ENCODE measurements at regions not wholly inside any gene's neighbourhood (a gene's known extent, or its start where the extent isn't known, plus 50 kb on each side); places are given as distances from the start of the nearest gene placed in this dataset.

- H3K27me3 ChIP-seq: no peaks in the 10 kb centered on the region
- H3K9me3 ChIP-seq (ENCODE audit: low read depth): no peaks in the 10 kb centered on the region
- no peaks in the 10 kb centered on the region for H3K36me3 ChIP-seq
- H3K27ac ChIP-seq: no peak overlapping the region
- DNase-seq (ENCODE audit: low read depth in 1 of 2, low spot score in 1 of 2): no peak
- TF ChIP-seq CTCF (IDR thresholded peaks at IDR 0.05; ENCODE audit: low read depth, low read length): no peak
- no peak overlapping the region for H3K4me3 ChIP-seq
- H3K4me1 ChIP-seq (ENCODE audit: low read depth): no peaks in the 10 kb centered on the region
Observed at GRCh38 chr5:165607026-165607425, 2101.6 kb downstream of the MAT2B start.

DNA sequence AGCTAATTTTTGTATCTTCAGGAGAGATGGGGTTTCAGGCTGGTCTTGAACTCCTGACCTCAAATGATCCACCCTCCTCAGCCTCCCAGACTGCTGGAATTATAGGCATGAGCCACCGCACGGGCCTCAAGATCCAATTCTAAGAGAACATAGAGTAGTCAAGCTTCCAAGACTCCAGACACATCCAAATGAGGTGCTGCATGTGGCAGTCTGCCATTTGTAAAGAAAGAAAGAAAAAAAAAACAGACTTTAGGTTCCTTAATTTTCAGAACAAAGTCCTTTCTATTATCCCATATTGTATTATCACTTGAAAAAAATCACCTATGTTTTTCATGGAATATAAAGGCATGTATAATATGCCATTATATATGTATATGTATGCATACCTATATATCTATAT lies 2104.5 kb downstream of the MAT2B start:
- DNase-seq (ENCODE audit: low read depth in 1 of 2, low spot score in 1 of 2): no peak
- Histone ChIP-seq H3K27me3 (no peaks in the 10 kb centered on the region), H3K4me3 (no peak overlapping the region), H3K9me3 (ENCODE audit: low read depth) (no peaks in the 10 kb centered on the region), H3K27ac (no peak overlapping the region), H3K4me1 (ENCODE audit: low read depth) (no peaks in the 10 kb centered on the region), H3K36me3 (no peaks in the 10 kb centered on the region)
- TF ChIP-seq CTCF (IDR thresholded peaks at IDR 0.05; ENCODE audit: low read depth, low read length): no peak

GRCh38 chr5:165616490-165617405 lies 2111.3 kb downstream of the MAT2B start:
- TF ChIP-seq CTCF (IDR thresholded peaks at IDR 0.05; ENCODE audit: low read depth, low read length): no peak
- H3K27ac ChIP-seq: no peak overlapping the region

DNA sequence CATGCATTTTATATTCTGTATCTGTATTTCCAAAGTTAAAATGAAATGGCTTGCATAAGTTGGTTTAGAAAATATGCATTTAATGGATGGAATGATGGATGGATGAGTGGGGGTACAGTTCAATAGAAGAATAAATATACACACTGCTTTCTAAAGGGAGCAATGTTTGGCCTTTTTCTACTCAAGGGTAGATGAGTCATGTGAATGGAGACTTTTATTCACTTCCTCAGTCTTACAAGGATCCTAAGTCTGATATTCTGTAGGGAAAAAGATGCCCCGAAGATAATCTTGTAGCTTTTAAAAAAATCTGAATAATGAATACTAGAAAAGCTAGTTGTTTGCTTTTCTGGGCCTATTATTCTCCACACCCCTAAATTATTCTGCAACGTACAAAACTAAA lies 2112.1 kb downstream of the MAT2B start:
- TF ChIP-seq CTCF (IDR thresholded peaks at IDR 0.05; ENCODE audit: low read depth, low read length): no peak
- Histone ChIP-seq H3K9me3 (ENCODE audit: low read depth) (no peaks in the 10 kb centered on the region), H3K27me3 (no peaks in the 10 kb centered on the region), H3K27ac (no peak overlapping the region), H3K4me1 (ENCODE audit: low read depth) (no peaks in the 10 kb centered on the region), H3K4me3 (no peak overlapping the region), H3K36me3 (no peaks in the 10 kb centered on the region)
- no peak for DNase-seq (ENCODE audit: low read depth in 1 of 2, low spot score in 1 of 2)

More at GRCh38 chr5:165616490-165617405, 2111.3 kb downstream of the MAT2B start:
- no peaks in the 10 kb centered on the region for H3K9me3 ChIP-seq (ENCODE audit: low read depth)
- no peaks in the 10 kb centered on the region for H3K4me1 ChIP-seq (ENCODE audit: low read depth)
- H3K4me3 ChIP-seq: no peak overlapping the region
- no peaks in the 10 kb centered on the region for H3K36me3 ChIP-seq
- DNase-seq (ENCODE audit: low read depth in 1 of 2, low spot score in 1 of 2): peak in 1 of 2 donors; percentile 35
- no peaks in the 10 kb centered on the region for H3K27me3 ChIP-seq

DNA sequence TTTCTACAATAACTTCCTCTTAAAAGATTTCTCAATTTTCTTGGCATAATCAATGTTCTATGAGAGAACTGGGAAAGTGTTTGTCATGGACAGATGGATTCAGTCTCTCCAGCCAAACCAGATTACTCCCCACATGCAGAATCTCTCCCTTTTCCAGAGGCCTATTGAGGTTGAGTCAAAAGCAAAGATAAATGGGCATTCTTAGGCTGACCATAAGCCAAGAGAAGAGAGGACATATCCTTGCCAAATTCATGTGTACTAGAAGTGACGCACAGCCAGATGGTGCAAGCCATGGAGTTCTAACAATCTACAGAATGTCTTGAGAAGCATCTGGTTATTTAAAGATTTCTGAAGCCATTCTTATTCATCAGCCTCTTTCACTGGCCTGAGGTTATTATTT lies 2115.0 kb downstream of the MAT2B start:
- Histone ChIP-seq H3K27me3 (no peaks in the 10 kb centered on the region), H3K36me3 (no peaks in the 10 kb centered on the region), H3K4me1 (ENCODE audit: low read depth) (no peaks in the 10 kb centered on the region), H3K9me3 (ENCODE audit: low read depth) (no peaks in the 10 kb centered on the region), H3K27ac (no peak overlapping the region), H3K4me3 (no peak overlapping the region)
- no peak for TF ChIP-seq CTCF (IDR thresholded peaks at IDR 0.05; ENCODE audit: low read depth, low read length)
- peak in 1 of 2 donors; percentile 77 for DNase-seq (ENCODE audit: low read depth in 1 of 2, low spot score in 1 of 2)

Data from cardiac muscle cell (in vitro differentiated cells and primary cell).